ENCODE measurements at regions not wholly inside any gene's neighbourhood (a gene's known extent, or its start where the extent isn't known, plus 50 kb on each side); places are given as distances from the start of the nearest gene placed in this dataset.

GRCh38 chr7:38002689-38003088 is 82.2 kb downstream of the EPDR1 start:
- no peak overlapping the region for H3K4me3 Mint-ChIP-seq (ENCODE audit: unreplicated experiment)
- no peak for DNase-seq (ENCODE audit: low spot score)
- TF ChIP-seq, protein P1, sequence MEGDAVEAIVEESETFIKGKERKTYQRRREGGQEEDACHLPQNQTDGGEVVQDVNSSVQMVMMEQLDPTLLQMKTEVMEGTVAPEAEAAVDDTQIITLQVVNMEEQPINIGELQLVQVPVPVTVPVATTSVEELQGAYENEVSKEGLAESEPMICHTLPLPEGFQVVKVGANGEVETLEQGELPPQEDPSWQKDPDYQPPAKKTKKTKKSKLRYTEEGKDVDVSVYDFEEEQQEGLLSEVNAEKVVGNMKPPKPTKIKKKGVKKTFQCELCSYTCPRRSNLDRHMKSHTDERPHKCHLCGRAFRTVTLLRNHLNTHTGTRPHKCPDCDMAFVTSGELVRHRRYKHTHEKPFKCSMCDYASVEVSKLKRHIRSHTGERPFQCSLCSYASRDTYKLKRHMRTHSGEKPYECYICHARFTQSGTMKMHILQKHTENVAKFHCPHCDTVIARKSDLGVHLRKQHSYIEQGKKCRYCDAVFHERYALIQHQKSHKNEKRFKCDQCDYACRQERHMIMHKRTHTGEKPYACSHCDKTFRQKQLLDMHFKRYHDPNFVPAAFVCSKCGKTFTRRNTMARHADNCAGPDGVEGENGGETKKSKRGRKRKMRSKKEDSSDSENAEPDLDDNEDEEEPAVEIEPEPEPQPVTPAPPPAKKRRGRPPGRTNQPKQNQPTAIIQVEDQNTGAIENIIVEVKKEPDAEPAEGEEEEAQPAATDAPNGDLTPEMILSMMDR (IDR thresholded peaks at IDR 0.05) = no peak
- no peaks in the 10 kb centered on the region for H3K27me3 Mint-ChIP-seq (ENCODE audit: low read depth)
- H3K27ac Mint-ChIP-seq (ENCODE audit: unreplicated experiment) = peak overlapping the region; percentile 33
- H3K9me3 Mint-ChIP-seq (ENCODE audit: low read depth) = peaks cover 6% of the 10 kb centered on the region
- peaks cover 48% of the 10 kb centered on the region for H3K4me1 Mint-ChIP-seq (ENCODE audit: low read depth)
- no peaks in the 10 kb centered on the region for H3K36me3 Mint-ChIP-seq (ENCODE audit: low read depth)

GRCh38 chr7:38006559-38006958 is 86.1 kb downstream of the EPDR1 start:
- peaks cover 8% of the 10 kb centered on the region for H3K36me3 Mint-ChIP-seq (ENCODE audit: low read depth)
- TF ChIP-seq, protein P1 (IDR thresholded peaks at IDR 0.05) = no peak
- no peak overlapping the region for H3K27ac Mint-ChIP-seq (ENCODE audit: unreplicated experiment)
- H3K27me3 Mint-ChIP-seq (ENCODE audit: low read depth) = no peaks in the 10 kb centered on the region
- DNase-seq (ENCODE audit: low spot score) = no peak
- peaks cover 19% of the 10 kb centered on the region for H3K9me3 Mint-ChIP-seq (ENCODE audit: low read depth)
- no peak overlapping the region for H3K4me3 Mint-ChIP-seq (ENCODE audit: unreplicated experiment)
- H3K4me1 Mint-ChIP-seq (ENCODE audit: low read depth) = peaks cover 37% of the 10 kb centered on the region

- TF ChIP-seq, protein P1 (IDR thresholded peaks at IDR 0.05) = no peak
- DNase-seq (ENCODE audit: low spot score) = no peak
- H3K27ac Mint-ChIP-seq (ENCODE audit: unreplicated experiment) = no peak overlapping the region
- peaks cover 31% of the 10 kb centered on the region for H3K4me1 Mint-ChIP-seq (ENCODE audit: low read depth)
- no peak overlapping the region for H3K4me3 Mint-ChIP-seq (ENCODE audit: unreplicated experiment)
- peaks cover 8% of the 10 kb centered on the region for H3K36me3 Mint-ChIP-seq (ENCODE audit: low read depth)
- H3K27me3 Mint-ChIP-seq (ENCODE audit: low read depth) = no peaks in the 10 kb centered on the region
- H3K9me3 Mint-ChIP-seq (ENCODE audit: low read depth) = peaks cover 17% of the 10 kb centered on the region
Observed at GRCh38 chr7:38007096-38007495, 86.7 kb downstream of the EPDR1 start.

DNA sequence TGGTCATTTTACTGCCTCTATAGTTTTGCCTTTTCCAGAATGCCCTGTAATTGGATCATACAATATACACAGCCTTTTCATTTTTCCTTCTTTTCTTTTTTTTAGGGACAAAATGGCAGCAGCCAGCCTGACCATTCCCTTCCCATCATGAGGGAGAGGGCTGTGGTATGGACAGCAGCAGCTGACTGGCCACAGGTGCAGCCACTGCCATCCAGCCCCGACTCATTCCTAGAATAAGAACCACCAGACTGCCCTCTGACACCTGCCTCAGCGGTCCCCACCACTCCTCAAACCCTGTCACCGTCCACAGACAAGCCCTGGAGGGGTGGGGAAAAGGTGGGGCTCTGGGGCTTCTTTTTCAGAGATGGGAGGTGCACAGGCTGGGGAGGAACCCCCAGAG is 92.8 kb downstream of the EPDR1 start:
- no peaks in the 10 kb centered on the region for H3K4me1 Mint-ChIP-seq (ENCODE audit: low read depth)
- TF ChIP-seq, protein P1 (IDR thresholded peaks at IDR 0.05) = no peak
- no peak for DNase-seq (ENCODE audit: low spot score)
- H3K27ac Mint-ChIP-seq (ENCODE audit: unreplicated experiment) = no peak overlapping the region
- no peak overlapping the region for H3K4me3 Mint-ChIP-seq (ENCODE audit: unreplicated experiment)
- peaks cover 9% of the 10 kb centered on the region for H3K36me3 Mint-ChIP-seq (ENCODE audit: low read depth)
- H3K9me3 Mint-ChIP-seq (ENCODE audit: low read depth) = peaks cover 18% of the 10 kb centered on the region
- peaks cover 12% of the 10 kb centered on the region for H3K27me3 Mint-ChIP-seq (ENCODE audit: low read depth)

- TF ChIP-seq, protein P1 (IDR thresholded peaks at IDR 0.05) = no peak
- peaks cover 3% of the 10 kb centered on the region for H3K9me3 Mint-ChIP-seq (ENCODE audit: low read depth)
- DNase-seq (ENCODE audit: low spot score) = no peak
- H3K4me3 Mint-ChIP-seq (ENCODE audit: unreplicated experiment) = no peak overlapping the region
- H3K4me1 Mint-ChIP-seq (ENCODE audit: low read depth) = no peaks in the 10 kb centered on the region
- peaks cover 12% of the 10 kb centered on the region for H3K27me3 Mint-ChIP-seq (ENCODE audit: low read depth)
- no peak overlapping the region for H3K27ac Mint-ChIP-seq (ENCODE audit: unreplicated experiment)
- peaks cover 2% of the 10 kb centered on the region for H3K36me3 Mint-ChIP-seq (ENCODE audit: low read depth)
Observed at GRCh38 chr7:38016567-38016966, 96.1 kb downstream of the EPDR1 start.

Data from chondrocyte (in vitro differentiated cells).